Gastrocnemius medialis (tissue), 4 donors: ENCODE measurements at regions not wholly inside any gene's neighbourhood (a gene's known extent, or its start where the extent isn't known, plus 50 kb on each side); places are given as distances from the start of the nearest gene placed in this dataset.
A peak's percentile ranks its signal among the peaks of the same experiment; 100 is the strongest.

Source experiments
- ATAC-seq, 2 donors: fragments of 150-250 bp; one replicate each; pipeline ENCODE4 v1.9.1; 2016
- DNase-seq, 2 donors: peaks; one replicate each; pipeline ENCODE4 v3.0.0-alpha.2; 2019
- H3K27ac ChIP-seq, 4 donors: fragments of 200-600 bp; sonication (generic); 1 replicate in 1 of 4; 2 replicates in 3 of 4; pipeline ENCODE4 v1.5.1; 2016 to 2018; ENCODE audit warnings: mild to moderate bottlenecking in 2 of 4, moderate library complexity in 1 of 4
- H3K27me3 ChIP-seq, 3 donors: fragments of 200-600 bp; sonication (generic) in 2 of 3; 1 replicate in 1 of 3; 2 replicates in 2 of 3; pipeline versions ENCODE4 v1.5.1 to v1.6.0; 2016 to 2019; ENCODE audit warnings: mild to moderate bottlenecking in 1 of 3, moderate library complexity in 1 of 3
- H3K36me3 ChIP-seq, 2 donors: fragments of 200-600 bp; sonication (generic) in 1 of 2; one replicate each; pipeline ENCODE4 v1.5.1; 2017 to 2018
- H3K4me1 ChIP-seq, 2 donors: fragments of 200-600 bp; sonication (generic) in 1 of 2; one replicate each; pipeline ENCODE4 v1.5.1; 2016 to 2017; ENCODE audit warnings: mild to moderate bottlenecking in 2 of 2
- H3K4me3 ChIP-seq, 4 donors: fragments of 200-600 bp; sonication (generic) in 3 of 4; 1 replicate in 1 of 4; 2 replicates in 3 of 4; pipeline ENCODE4 v1.5.1; 2016 to 2019; ENCODE audit warnings: mild to moderate bottlenecking in 2 of 4
- H3K9me3 ChIP-seq, 3 donors: fragments of 200-600 bp; sonication (generic) in 2 of 3; 1 replicate in 1 of 3; 2 replicates in 2 of 3; pipeline ENCODE4 v1.5.1; 2016 to 2019
- CTCF ChIP-seq, 5 experiments: fragments of 450-650 bp in 3 of 5; fragments of 200-600 bp in 2 of 5; sonication (generic) in 2 of 5; IDR thresholded peaks in 4 of 5; conservative IDR thresholded peaks in 1 of 5; 1 replicate in 4 of 5; 2 replicates in 1 of 5; pipeline ENCODE4 v1.5.1; 2016 to 2019; ENCODE audit warnings: antibody characterized with exemption in 5 of 5, mild to moderate bottlenecking in 3 of 5, moderate library complexity in 3 of 5
- POLR2A ChIP-seq, 2 donors: fragments of 450-650 bp; IDR thresholded peaks; one replicate each; pipeline ENCODE4 v1.6.1; 2017; ENCODE audit warnings: antibody characterized with exemption in 2 of 2, mild to moderate bottlenecking in 2 of 2, moderate library complexity in 2 of 2
- in situ Hi-C, 4 donors: fragments of 200-750 bp; cut with MboI; loops; one replicate each; pipeline versions ENCODE4 v1.15.0 to v1.8.0; 2017; ENCODE audit warnings: low sequenced_read_pairs in 4 of 4
- intact Hi-C: fragments of 100-400 bp; cut with DNase I; formaldehyde crosslinking; loops from one replicate; pipeline ENCODE4 v1.15.1; 2023; ENCODE audit warnings: low total_unique reads

GRCh38 chr5:72010430-72010829 is 96.8 kb upstream of the MAP1B start:
- H3K4me1 ChIP-seq, result no peaks in the 10 kb centered on the region
- no peak overlapping the region for H3K4me3 ChIP-seq
- intact Hi-C loops, result no loop called here
- DNase-seq, result no peak
- H3K36me3 ChIP-seq, result no peaks in the 10 kb centered on the region
- no peak overlapping the region for H3K27ac ChIP-seq
- in situ Hi-C loops, result no loop called here
- H3K9me3 ChIP-seq, result no peaks in the 10 kb centered on the region
- TF ChIP-seq POLR2A (IDR thresholded peaks at IDR 0.05) (no peak), CTCF (IDR thresholded peaks at IDR 0.05 in 4 of 5, conservative IDR thresholded peaks at IDR 0.05 in 1 of 5) (no peak)
- H3K27me3 ChIP-seq, result no peaks in the 10 kb centered on the region
- no peak for ATAC-seq

- intact Hi-C loops, result no loop called here
- no peaks in the 10 kb centered on the region for H3K36me3 ChIP-seq
- TF ChIP-seq CTCF (IDR thresholded peaks at IDR 0.05 in 4 of 5, conservative IDR thresholded peaks at IDR 0.05 in 1 of 5), result no peak
- no peaks in the 10 kb centered on the region for H3K9me3 ChIP-seq
- ATAC-seq (no peak), DNase-seq (no peak)
- no peak overlapping the region for H3K27ac ChIP-seq
- in situ Hi-C loops, result no loop called here
- no peaks in the 10 kb centered on the region for H3K27me3 ChIP-seq
- H3K4me3 ChIP-seq, result no peak overlapping the region
- no peaks in the 10 kb centered on the region for H3K4me1 ChIP-seq
Measured at GRCh38 chr5:72012906-72013305, 94.4 kb upstream of the MAP1B start.

GRCh38 chr5:72013766-72014624 is 93.3 kb upstream of the MAP1B start:
- no peak for ATAC-seq
- in situ Hi-C loops (no loop called here), intact Hi-C loops (no loop called here)

GRCh38 chr5:72015103-72015548 is 92.1 kb upstream of the MAP1B start:
- H3K27ac ChIP-seq, result no peak overlapping the region
- ATAC-seq, result no peak
- H3K4me3 ChIP-seq, result no peak overlapping the region
- TF ChIP-seq POLR2A (IDR thresholded peaks at IDR 0.05) (no peak), CTCF (IDR thresholded peaks at IDR 0.05 in 4 of 5, conservative IDR thresholded peaks at IDR 0.05 in 1 of 5) (no peak)
- H3K4me1 ChIP-seq, result no peaks in the 10 kb centered on the region
- in situ Hi-C loops, result no loop called here
- H3K36me3 ChIP-seq, result no peaks in the 10 kb centered on the region
- intact Hi-C loops, result no loop called here
- H3K9me3 ChIP-seq, result no peaks in the 10 kb centered on the region
- DNase-seq, result peak in 1 of 2 donors; percentile 21
- H3K27me3 ChIP-seq, result no peaks in the 10 kb centered on the region

More at GRCh38 chr5:72013766-72014624, 93.3 kb upstream of the MAP1B start:
- TF ChIP-seq POLR2A (IDR thresholded peaks at IDR 0.05) (no peak), CTCF (IDR thresholded peaks at IDR 0.05 in 4 of 5, conservative IDR thresholded peaks at IDR 0.05 in 1 of 5) (no peak)
- no peaks in the 10 kb centered on the region for H3K36me3 ChIP-seq
- no peaks in the 10 kb centered on the region for H3K4me1 ChIP-seq
- no peaks in the 10 kb centered on the region for H3K9me3 ChIP-seq
- H3K4me3 ChIP-seq, result no peak overlapping the region
- DNase-seq, result no peak
- no peaks in the 10 kb centered on the region for H3K27me3 ChIP-seq
- no peak overlapping the region for H3K27ac ChIP-seq
